Neural cell (in vitro differentiated cells): ENCODE measurements at regions not wholly inside any gene's neighbourhood (a gene's known extent, or its start where the extent isn't known, plus 50 kb on each side); places are given as distances from the start of the nearest gene placed in this dataset.

Experiments
- POLR2AphosphoS5 ChIP-seq: IDR thresholded peaks from 2 replicates; pipeline ENCODE4 v1.6.1; 2012
- TF ChIP-seq, protein P1 (sequence below): fragments of 450-650 bp; IDR thresholded peaks from 2 replicates; pipeline ENCODE4 v1.5.1; 2014; ENCODE audit warnings: antibody characterized with exemption, mild to moderate bottlenecking, moderate library complexity; ENCODE audit not compliant: poor library complexity, severe bottlenecking

- TF ChIP-seq, protein P1, sequence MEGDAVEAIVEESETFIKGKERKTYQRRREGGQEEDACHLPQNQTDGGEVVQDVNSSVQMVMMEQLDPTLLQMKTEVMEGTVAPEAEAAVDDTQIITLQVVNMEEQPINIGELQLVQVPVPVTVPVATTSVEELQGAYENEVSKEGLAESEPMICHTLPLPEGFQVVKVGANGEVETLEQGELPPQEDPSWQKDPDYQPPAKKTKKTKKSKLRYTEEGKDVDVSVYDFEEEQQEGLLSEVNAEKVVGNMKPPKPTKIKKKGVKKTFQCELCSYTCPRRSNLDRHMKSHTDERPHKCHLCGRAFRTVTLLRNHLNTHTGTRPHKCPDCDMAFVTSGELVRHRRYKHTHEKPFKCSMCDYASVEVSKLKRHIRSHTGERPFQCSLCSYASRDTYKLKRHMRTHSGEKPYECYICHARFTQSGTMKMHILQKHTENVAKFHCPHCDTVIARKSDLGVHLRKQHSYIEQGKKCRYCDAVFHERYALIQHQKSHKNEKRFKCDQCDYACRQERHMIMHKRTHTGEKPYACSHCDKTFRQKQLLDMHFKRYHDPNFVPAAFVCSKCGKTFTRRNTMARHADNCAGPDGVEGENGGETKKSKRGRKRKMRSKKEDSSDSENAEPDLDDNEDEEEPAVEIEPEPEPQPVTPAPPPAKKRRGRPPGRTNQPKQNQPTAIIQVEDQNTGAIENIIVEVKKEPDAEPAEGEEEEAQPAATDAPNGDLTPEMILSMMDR, result no peak
- no peak for TF ChIP-seq POLR2AphosphoS5
These were observed 95.3 kb downstream of the ZNF22 start for GRCh38 chr10:45096001-45096400.
